AG04450 (cell line): ENCODE measurements at regions not wholly inside any gene's neighbourhood (a gene's known extent, or its start where the extent isn't known, plus 50 kb on each side); places are given as distances from the start of the nearest gene placed in this dataset.

Experiments used
- CTCF ChIA-PET: fragments of 300-600, 350-600 bp; formaldehyde crosslinking; extraction: SDS; loops from one replicate; lab custom pipeline; 2022; ENCODE audit warnings: antibody characterized with exemption, inconsistent platforms; lab: Charles Lee
- POLR2A ChIA-PET: fragments of 350-600 bp; formaldehyde crosslinking; extraction: SDS; loops from one replicate; lab custom pipeline; 2021; ENCODE audit warnings: antibody characterized with exemption, inconsistent platforms; lab: Yijun Ruan, JAX
- DNase-seq: peaks from one replicate; pipeline ENCODE4 v3.0.0-alpha.2; 2011; ENCODE audit warnings: low read depth, low spot score
- H3K27ac ChIP-seq: one replicate; pipeline ENCODE4 v1.5.1; 2012; ENCODE audit warnings: low read depth, low read length, control low read depth
- H3K27me3 ChIP-seq: one replicate; pipeline ENCODE4 v1.6.0; 2012; ENCODE audit warnings: low read length; ENCODE audit not compliant: control insufficient read depth, insufficient read depth
- H3K4me3 ChIP-seq: 2 replicates; pipeline ENCODE4 v1.5.1; 2011; ENCODE audit warnings: mild to moderate bottlenecking, low read depth, low read length, control low read depth
- H3K9me3 ChIP-seq: 2 replicates; pipeline ENCODE4 v1.5.1; 2012; ENCODE audit warnings: low read length; ENCODE audit not compliant: control insufficient read depth, insufficient read depth
- CTCF ChIP-seq: IDR thresholded peaks from 2 replicates; pipeline ENCODE4 v1.5.1; 2011; ENCODE audit warnings: low read depth, low read length, control low read depth, inconsistent platforms

GRCh38 chr17:79536212-79536840 is 74.5 kb downstream of the RBFOX3 start:
- no peaks in the 10 kb centered on the region for H3K9me3 ChIP-seq
- H3K27ac ChIP-seq, result no peak overlapping the region
- DNase-seq, result no peak
- POLR2A ChIA-PET, result no interaction called here
- no peak overlapping the region for H3K4me3 ChIP-seq
- CTCF ChIA-PET, result no interaction called here
- peaks cover 2% of the 10 kb centered on the region for H3K27me3 ChIP-seq
- no peak for TF ChIP-seq CTCF

GRCh38 chr17:79535728-79536025 is 75.2 kb downstream of the RBFOX3 start:
- no peak overlapping the region for H3K4me3 ChIP-seq
- peaks cover 2% of the 10 kb centered on the region for H3K27me3 ChIP-seq
- H3K9me3 ChIP-seq, result no peaks in the 10 kb centered on the region
- POLR2A ChIA-PET, result no interaction called here
- TF ChIP-seq CTCF, result no peak
- CTCF ChIA-PET, result no interaction called here
- no peak for DNase-seq
- no peak overlapping the region for H3K27ac ChIP-seq

GRCh38 chr17:79534851-79535727 is 75.8 kb downstream of the RBFOX3 start:
- no peak for DNase-seq
- Histone ChIP-seq H3K27ac (no peak overlapping the region), H3K9me3 (no peaks in the 10 kb centered on the region), H3K4me3 (no peak overlapping the region), H3K27me3 (peaks cover 2% of the 10 kb centered on the region)
- TF ChIP-seq CTCF, result no peak
- ChIA-PET CTCF (no interaction called here), POLR2A (no interaction called here)

- ChIA-PET POLR2A (no interaction called here), CTCF (interaction anchor here (0.6 kb wide), 1 partner anchor 179 kb away, joined by 5 read pairs; no protein-coding TSS in a partner anchor)
- H3K27me3 ChIP-seq, result peaks cover 2% of the 10 kb centered on the region
- H3K9me3 ChIP-seq, result no peaks in the 10 kb centered on the region
- no peak overlapping the region for H3K27ac ChIP-seq
- TF ChIP-seq CTCF, result no peak
- DNase-seq, result no peak
- H3K4me3 ChIP-seq, result no peak overlapping the region
Measured at GRCh38 chr17:79534111-79534510, 76.7 kb downstream of the RBFOX3 start.

GRCh38 chr17:79533116-79533515 is 77.7 kb downstream of the RBFOX3 start:
- Histone ChIP-seq H3K4me3 (no peak overlapping the region), H3K27me3 (peaks cover 2% of the 10 kb centered on the region), H3K9me3 (no peaks in the 10 kb centered on the region), H3K27ac (no peak overlapping the region)
- no peak for TF ChIP-seq CTCF
- ChIA-PET CTCF (no interaction called here), POLR2A (interaction anchor here (0.5 kb wide), 1 partner anchor 78 kb away, joined by 11 read pairs; no protein-coding TSS in a partner anchor)
- DNase-seq, result no peak
